ENCODE measurements at regions not wholly inside any gene's neighbourhood (a gene's known extent, or its start where the extent isn't known, plus 50 kb on each side); places are given as distances from the start of the nearest gene placed in this dataset.

- intact Hi-C loops (cut with DNase I; ENCODE audit: low total_unique reads): no loop called here
- no peak for TF ChIP-seq POLR2A (IDR thresholded peaks at IDR 0.05)
- no peak for TF ChIP-seq CTCF (IDR thresholded peaks at IDR 0.05)
- H3K4me3 ChIP-seq (ENCODE audit: low read depth, poor library complexity, severe bottlenecking): no peak overlapping the region
- DNase-seq (ENCODE audit: low spot score in 2 of 2): no peak
- 53 to 63% methylated on average over 1 of the region's 1 CpG for WGBS, 2 donors
Observed at GRCh38 chr12:5260591-5261086, 171.3 kb upstream of the NTF3 start.

GRCh38 chr12:5262450-5262849 lies 169.5 kb upstream of the NTF3 start:
- peak in 1 of 2 donors; percentile 4 for DNase-seq (ENCODE audit: low spot score in 2 of 2)
- H3K4me3 ChIP-seq (ENCODE audit: low read depth, poor library complexity, severe bottlenecking): no peak overlapping the region
- intact Hi-C loops (cut with DNase I; ENCODE audit: low total_unique reads): no loop called here
- TF ChIP-seq CTCF (IDR thresholded peaks at IDR 0.05): no peak
- TF ChIP-seq POLR2A (IDR thresholded peaks at IDR 0.05): no peak
- 76 to 94% methylated on average over 1 of the region's 1 CpG for WGBS, 2 donors

GRCh38 chr12:5262885-5263284 lies 169.0 kb upstream of the NTF3 start:
- intact Hi-C loops (cut with DNase I; ENCODE audit: low total_unique reads): no loop called here
- H3K4me3 ChIP-seq (ENCODE audit: low read depth, poor library complexity, severe bottlenecking): no peak overlapping the region
- peak in 1 of 2 donors; percentile 40 for DNase-seq (ENCODE audit: low spot score in 2 of 2)
- no peak for TF ChIP-seq CTCF (IDR thresholded peaks at IDR 0.05)
- no peak for TF ChIP-seq POLR2A (IDR thresholded peaks at IDR 0.05)
- 44 to 54% methylated on average over 2 of the region's 2 CpGs for WGBS, 2 donors

GRCh38 chr12:5264006-5264405 lies 167.9 kb upstream of the NTF3 start:
- intact Hi-C loops (cut with DNase I; ENCODE audit: low total_unique reads): no loop called here
- peak in 1 of 2 donors; percentile 40 for DNase-seq (ENCODE audit: low spot score in 2 of 2)
- 70 to 81% methylated on average over 2 of the region's 2 CpGs for WGBS, 2 donors
- TF ChIP-seq CTCF (IDR thresholded peaks at IDR 0.05) (no peak), POLR2A (IDR thresholded peaks at IDR 0.05) (no peak)
- no peak overlapping the region for H3K4me3 ChIP-seq (ENCODE audit: low read depth, poor library complexity, severe bottlenecking)

- TF ChIP-seq CTCF (IDR thresholded peaks at IDR 0.05): no peak
- no peak for TF ChIP-seq POLR2A (IDR thresholded peaks at IDR 0.05)
- no peak overlapping the region for H3K4me3 ChIP-seq (ENCODE audit: low read depth, poor library complexity, severe bottlenecking)
- peak in 1 of 2 donors; percentile 20 for DNase-seq (ENCODE audit: low spot score in 2 of 2)
- intact Hi-C loops (cut with DNase I; ENCODE audit: low total_unique reads): no loop called here
- WGBS, 2 donors: 68 to 79% methylated on average over 9 of the region's 9 CpGs
Observed at GRCh38 chr12:5267603-5268423, 164.1 kb upstream of the NTF3 start.

All from lower leg skin (tissue), 4 donors.